ENCODE measurements at regions not wholly inside any gene's neighbourhood (a gene's known extent, or its start where the extent isn't known, plus 50 kb on each side); places are given as distances from the start of the nearest gene placed in this dataset.

GRCh38 chr13:21232196-21232595, 55.7 kb downstream of the MRPL57 start:
- no peaks in the 10 kb centered on the region for H3K36me3 ChIP-seq
- intact Hi-C loops (cut with DNase I; ENCODE audit: low total_unique reads) = no loop called here
- H3K4me3 ChIP-seq = no peak overlapping the region
- in situ Hi-C loops (cut with MboI; ENCODE audit: low pct_ligation_motif_present in 1 of 4, low pct_unique_long_range_greater_than_20kb in 1 of 4, low sequenced_read_pairs in 3 of 4) = no loop called here
- no peak for DNase-seq
- WGBS, 2 donors (ENCODE audit: low coverage in 1 of 2) = 73 to 91% methylated on average over 7 to 8 of the region's 8 CpGs
- H3K27me3 ChIP-seq = no peaks in the 10 kb centered on the region
- no peak for TF ChIP-seq POLR2AphosphoS5 (IDR thresholded peaks at IDR 0.05)
- TF ChIP-seq CTCF (IDR thresholded peaks at IDR 0.05) = no peak
- TF ChIP-seq POLR2A (IDR thresholded peaks at IDR 0.05) = no peak
- TF ChIP-seq EP300 (IDR thresholded peaks at IDR 0.05; ENCODE audit: low read depth) = no peak
- no peaks in the 10 kb centered on the region for H3K4me1 ChIP-seq
- no peaks in the 10 kb centered on the region for H3K9me3 ChIP-seq
- H3K27ac ChIP-seq = peak overlapping the region in 2 of 4 donors; percentile 12 to 67

- in situ Hi-C loops (cut with MboI; ENCODE audit: low pct_ligation_motif_present in 1 of 4, low pct_unique_long_range_greater_than_20kb in 1 of 4, low sequenced_read_pairs in 3 of 4) = no loop called here
- Histone ChIP-seq H3K27ac (peak overlapping the region in 2 of 4 donors; percentile 12 to 67), H3K9me3 (no peaks in the 10 kb centered on the region), H3K4me1 (no peaks in the 10 kb centered on the region), H3K27me3 (no peaks in the 10 kb centered on the region), H3K4me3 (no peak overlapping the region), H3K36me3 (no peaks in the 10 kb centered on the region)
- intact Hi-C loops (cut with DNase I; ENCODE audit: low total_unique reads) = no loop called here
- 60 to 80% methylated on average over 1 to 3 of the region's 3 CpGs for WGBS, 2 donors (ENCODE audit: low coverage in 1 of 2)
- no peak for TF ChIP-seq POLR2A (IDR thresholded peaks at IDR 0.05)
- no peak for TF ChIP-seq POLR2AphosphoS5 (IDR thresholded peaks at IDR 0.05)
- TF ChIP-seq CTCF (IDR thresholded peaks at IDR 0.05) = no peak
- TF ChIP-seq EP300 (IDR thresholded peaks at IDR 0.05; ENCODE audit: low read depth) = no peak
- DNase-seq = no peak
Observed at GRCh38 chr13:21232599-21232998, 56.1 kb downstream of the MRPL57 start.

GRCh38 chr13:21233086-21233485, 56.6 kb downstream of the MRPL57 start:
- WGBS, 2 donors (ENCODE audit: low coverage in 1 of 2) = 60 to 63% methylated on average over 3 of the region's 3 CpGs
- no peaks in the 10 kb centered on the region for H3K4me1 ChIP-seq
- no peaks in the 10 kb centered on the region for H3K27me3 ChIP-seq
- H3K27ac ChIP-seq = peak overlapping the region in 2 of 4 donors; percentile 12 to 67
- DNase-seq = no peak
- H3K4me3 ChIP-seq = no peak overlapping the region
- intact Hi-C loops (cut with DNase I; ENCODE audit: low total_unique reads) = no loop called here
- in situ Hi-C loops (cut with MboI; ENCODE audit: low pct_ligation_motif_present in 1 of 4, low pct_unique_long_range_greater_than_20kb in 1 of 4, low sequenced_read_pairs in 3 of 4) = no loop called here
- H3K36me3 ChIP-seq = no peaks in the 10 kb centered on the region
- TF ChIP-seq EP300 (IDR thresholded peaks at IDR 0.05; ENCODE audit: low read depth) (no peak), POLR2A (IDR thresholded peaks at IDR 0.05) (no peak), POLR2AphosphoS5 (IDR thresholded peaks at IDR 0.05) (no peak), CTCF (IDR thresholded peaks at IDR 0.05) (no peak)
- no peaks in the 10 kb centered on the region for H3K9me3 ChIP-seq

- Histone ChIP-seq H3K9me3 (no peaks in the 10 kb centered on the region), H3K36me3 (no peaks in the 10 kb centered on the region), H3K4me1 (no peaks in the 10 kb centered on the region), H3K4me3 (no peak overlapping the region), H3K27ac (no peak overlapping the region), H3K27me3 (no peaks in the 10 kb centered on the region)
- intact Hi-C loops (cut with DNase I; ENCODE audit: low total_unique reads) (no loop called here), in situ Hi-C loops (cut with MboI; ENCODE audit: low pct_ligation_motif_present in 1 of 4, low pct_unique_long_range_greater_than_20kb in 1 of 4, low sequenced_read_pairs in 3 of 4) (no loop called here)
- no peak for DNase-seq
- 52 to 67% methylated on average over 4 to 8 of the region's 8 CpGs for WGBS, 2 donors (ENCODE audit: low coverage in 1 of 2)
- no peak for TF ChIP-seq EP300 (IDR thresholded peaks at IDR 0.05; ENCODE audit: low read depth)
- no peak for TF ChIP-seq POLR2AphosphoS5 (IDR thresholded peaks at IDR 0.05)
- TF ChIP-seq CTCF (IDR thresholded peaks at IDR 0.05) = no peak
- no peak for TF ChIP-seq POLR2A (IDR thresholded peaks at IDR 0.05)
Observed at GRCh38 chr13:21234526-21234925, 58.1 kb downstream of the MRPL57 start.
